PFSK-1 (cell line): ENCODE measurements at regions not wholly inside any gene's neighbourhood (a gene's known extent, or its start where the extent isn't known, plus 50 kb on each side); places are given as distances from the start of the nearest gene placed in this dataset.

Experiments used
- POLR2AphosphoS5 ChIP-seq: IDR thresholded peaks from 2 replicates; pipeline ENCODE4 v1.6.1; 2012; ENCODE audit warnings: low read depth, mild to moderate bottlenecking, control low read depth, low read length, moderate library complexity
- REST ChIP-seq, 2 experiments: IDR thresholded peaks; 2 replicates each; pipeline versions ENCODE4 v1.6.1 to v1.8.0; 2011 to 2012; ENCODE audit warnings: low read depth in 2 of 2, low read length in 2 of 2, control low read depth in 1 of 2, inconsistent platforms in 1 of 2, mild to moderate bottlenecking in 1 of 2, moderate library complexity in 1 of 2; ENCODE audit not compliant: insufficient read depth in 1 of 2
- SIN3A ChIP-seq: IDR thresholded peaks from 2 replicates; pipeline ENCODE4 v1.6.1; 2012; ENCODE audit warnings: mild to moderate bottlenecking, low read length, moderate library complexity, borderline replicate concordance; ENCODE audit not compliant: insufficient read depth
- TAF1 ChIP-seq: IDR thresholded peaks from 2 replicates; pipeline ENCODE4 v1.6.1; 2012; ENCODE audit warnings: low read length, control low read depth, borderline replicate concordance; ENCODE audit not compliant: insufficient read depth

GRCh38 chr12:29960122-29960521 is 176.4 kb upstream of the TMTC1 start:
- TF ChIP-seq POLR2AphosphoS5 (no peak), REST (IDR thresholded peaks at IDR 0.05; ENCODE audit: insufficient read depth in 1 of 2, low read depth in 2 of 2, low read length in 2 of 2) (no peak), TAF1 (no peak), SIN3A (no peak)
